Neural progenitor cell (in vitro differentiated cells): ENCODE measurements at regions not wholly inside any gene's neighbourhood (a gene's known extent, or its start where the extent isn't known, plus 50 kb on each side); places are given as distances from the start of the nearest gene placed in this dataset.

ENCODE experiments used
- CTCF ChIP-seq: fragments of 200-600 bp; sonication (generic); IDR thresholded peaks from 2 replicates; pipeline ENCODE4 v1.5.1; 2017; ENCODE audit warnings: antibody characterized with exemption, mild to moderate bottlenecking
- EZH2 ChIP-seq: fragments of 200-600 bp; sonication (generic); IDR thresholded peaks from 2 replicates; pipeline ENCODE4 v1.6.1; 2017; ENCODE audit warnings: antibody characterized with exemption, mild to moderate bottlenecking, moderate library complexity
- EZH2phosphoT487 ChIP-seq: fragments of 200-600 bp; sonication (generic); IDR thresholded peaks from 2 replicates; pipeline ENCODE4 v1.6.1; 2017; ENCODE audit warnings: antibody characterized with exemption

GRCh38 chr22:49344161-49344560, 483.5 kb downstream of the BRD1 start:
- TF ChIP-seq EZH2 (no peak), CTCF (no peak), EZH2phosphoT487 (no peak)
